OCI-LY7 (cell line): ENCODE measurements at regions not wholly inside any gene's neighbourhood (a gene's known extent, or its start where the extent isn't known, plus 50 kb on each side); places are given as distances from the start of the nearest gene placed in this dataset.

Experiments used
- BruUV-seq: library from RNA; stranded (reverse); fragments of 400-500 nt; replicated peaks from 2 replicates; lab custom pipeline; 2021; lab: Mats Ljungman, UMichigan
- CTCF ChIA-PET: fragments of 300-600 bp; sonication (Branson Sonifier 250); formaldehyde crosslinking; loops from one replicate; lab custom pipeline; 2022; ENCODE audit warnings: antibody characterized with exemption; ENCODE audit not compliant: unreplicated experiment; lab: Charles Lee
- POLR2A ChIA-PET: fragments of 300-600 bp; sonication (Branson Sonifier 250); formaldehyde crosslinking; loops from one replicate; lab custom pipeline; 2022; ENCODE audit warnings: antibody characterized with exemption; lab: Charles Lee
- DNase-seq: peaks from one replicate; pipeline ENCODE4 v3.0.0-alpha.2; 2015; ENCODE audit warnings: low spot score
- H2AFZ ChIP-seq: fragments of 200-600 bp; sonication (generic), shearing (Covaris generic); 2 replicates; pipeline ENCODE4 v1.6.1; 2014; ENCODE audit warnings: mild to moderate bottlenecking, antibody characterized with exemption, low read length, moderate library complexity
- H3K27ac ChIP-seq: fragments of 200-600 bp; sonication (generic); 2 replicates; pipeline ENCODE4 v1.5.1; 2014; ENCODE audit warnings: mixed run types, low read depth, mild to moderate bottlenecking, moderate library complexity, low read length, inconsistent platforms; ENCODE audit not compliant: poor library complexity, severe bottlenecking
- H3K36me3 ChIP-seq: fragments of 200-600 bp; sonication (generic); 2 replicates; pipeline ENCODE4 v1.6.1; 2014; ENCODE audit warnings: mild to moderate bottlenecking, antibody characterized with exemption, low read length, moderate library complexity, mixed read lengths; ENCODE audit not compliant: insufficient read depth
- H3K4me1 ChIP-seq: fragments of 200-600 bp; sonication (generic); 2 replicates; pipeline ENCODE4 v1.5.1; 2014; ENCODE audit warnings: mild to moderate bottlenecking, low read length; ENCODE audit not compliant: insufficient read depth, poor library complexity, severe bottlenecking
- H3K4me2 ChIP-seq: fragments of 200-600 bp; sonication (generic); 2 replicates; pipeline ENCODE4 v1.6.1; 2014; ENCODE audit warnings: mild to moderate bottlenecking, low read length
- H3K4me3 ChIP-seq: fragments of 200-600 bp; sonication (generic); 2 replicates; pipeline ENCODE4 v1.5.1; 2014; ENCODE audit warnings: mild to moderate bottlenecking, low read depth, low read length; ENCODE audit not compliant: poor library complexity, severe bottlenecking
- H3K79me2 ChIP-seq: fragments of 200-600 bp; sonication (generic); 2 replicates; pipeline ENCODE4 v1.6.1; 2016; ENCODE audit warnings: low read depth, mild to moderate bottlenecking, low read length, moderate library complexity, mixed read lengths; ENCODE audit not compliant: insufficient read depth
- H3K9me2 ChIP-seq: fragments of 200-600 bp; sonication (generic); 2 replicates; pipeline ENCODE4 v1.6.1; 2016; ENCODE audit warnings: mild to moderate bottlenecking, low read length, mixed read lengths; ENCODE audit not compliant: insufficient read depth
- H3K9me3 ChIP-seq: fragments of 200-600 bp; sonication (generic); 2 replicates; pipeline ENCODE4 v1.6.1; 2014; ENCODE audit warnings: mild to moderate bottlenecking, mixed run types, low read length, mixed read lengths
- H4K20me1 ChIP-seq: fragments of 200-600 bp; sonication (generic); 2 replicates; pipeline ENCODE4 v1.6.1; 2014; ENCODE audit warnings: mild to moderate bottlenecking, antibody characterized with exemption, low read length, moderate library complexity, mixed read lengths; ENCODE audit not compliant: insufficient read depth
- CTCF ChIP-seq: fragments of 200-600 bp; sonication (generic); conservative IDR thresholded peaks from 2 replicates; pipeline ENCODE4 v1.5.1; 2014; ENCODE audit warnings: mild to moderate bottlenecking, antibody characterized with exemption, low read length, moderate library complexity, mixed read lengths
- EZH2phosphoT487 ChIP-seq: fragments of 200-600 bp; sonication (generic); IDR thresholded peaks from 2 replicates; pipeline ENCODE4 v1.6.1; 2018; ENCODE audit warnings: low read depth, borderline replicate concordance, mild to moderate bottlenecking, mixed run types, antibody characterized with exemption, low read length, moderate library complexity, mixed read lengths
- intact Hi-C: fragments of 100-400 bp; cut with micrococcal nuclease; formaldehyde crosslinking; loops from one replicate; pipeline ENCODE4 v1.10.0; 2022; ENCODE audit not compliant: unreplicated experiment

GRCh38 chr2:16138811-16139662, 198.7 kb downstream of the MYCN start:
- Histone ChIP-seq H3K4me2 (no peak overlapping the region), H3K4me1 (no peaks in the 10 kb centered on the region), H2AFZ (no peak overlapping the region), H3K79me2 (no peaks in the 10 kb centered on the region), H3K4me3 (no peak overlapping the region), H3K9me3 (no peaks in the 10 kb centered on the region), H3K36me3 (no peaks in the 10 kb centered on the region), H3K9me2 (no peaks in the 10 kb centered on the region), H4K20me1 (no peaks in the 10 kb centered on the region), H3K27ac (no peak overlapping the region)
- no peak for TF ChIP-seq EZH2phosphoT487
- TF ChIP-seq CTCF = no peak
- ChIA-PET CTCF (no interaction called here), POLR2A (no interaction called here)
- BruUV-seq = no TSS peak
- no peak for DNase-seq
- intact Hi-C loops = no loop called here

- Histone ChIP-seq H2AFZ (no peak overlapping the region), H3K9me3 (no peaks in the 10 kb centered on the region), H3K79me2 (no peaks in the 10 kb centered on the region), H4K20me1 (no peaks in the 10 kb centered on the region), H3K9me2 (no peaks in the 10 kb centered on the region), H3K4me1 (no peaks in the 10 kb centered on the region), H3K27ac (no peak overlapping the region), H3K4me3 (no peak overlapping the region), H3K36me3 (no peaks in the 10 kb centered on the region), H3K4me2 (no peak overlapping the region)
- TF ChIP-seq EZH2phosphoT487 (no peak), CTCF (no peak)
- no peak for DNase-seq
- BruUV-seq = no TSS peak
- ChIA-PET POLR2A (interaction anchor here (1.3 kb wide), 1 partner anchor 11 kb away, joined by 4 read pairs; no protein-coding TSS in a partner anchor), CTCF (no interaction called here)
- intact Hi-C loops = no loop called here
Observed at GRCh38 chr2:16137080-16137755, 196.9 kb downstream of the MYCN start.
